Calu3 (cell line): ENCODE measurements at regions not wholly inside any gene's neighbourhood (a gene's known extent, or its start where the extent isn't known, plus 50 kb on each side); places are given as distances from the start of the nearest gene placed in this dataset.

Experiments
- BruUV-seq: library from RNA; stranded (reverse); fragments of 400-500 nt; replicated peaks from 2 replicates; lab custom pipeline; 2021; lab: Mats Ljungman, UMichigan
- CTCF ChIA-PET: fragments of 300-600 bp; sonication (Branson Sonifier 250); formaldehyde crosslinking; loops from one replicate; lab custom pipeline; 2022; ENCODE audit warnings: antibody characterized with exemption; lab: Charles Lee
- DNase-seq: peaks from one replicate; pipeline ENCODE4 v3.0.0; 2022
- H3K27ac Mint-ChIP-seq: one replicate; pipeline ENCODE4 v1.8.0; 2022; ENCODE audit warnings: mixed read lengths; ENCODE audit not compliant: unreplicated experiment
- H3K27me3 Mint-ChIP-seq: one replicate; pipeline ENCODE4 v1.8.0; 2022; ENCODE audit warnings: mixed read lengths; ENCODE audit not compliant: unreplicated experiment
- H3K36me3 Mint-ChIP-seq: one replicate; pipeline ENCODE4 v1.8.0; 2022; ENCODE audit warnings: mild to moderate bottlenecking, moderate library complexity, mixed read lengths; ENCODE audit not compliant: insufficient read depth, unreplicated experiment
- H3K4me1 Mint-ChIP-seq: one replicate; pipeline ENCODE4 v1.8.0; 2022; ENCODE audit warnings: mild to moderate bottlenecking, low read depth, mixed read lengths; ENCODE audit not compliant: unreplicated experiment
- H3K4me3 Mint-ChIP-seq: one replicate; pipeline ENCODE4 v1.8.0; 2022; ENCODE audit warnings: mild to moderate bottlenecking, low read depth, moderate library complexity, mixed read lengths; ENCODE audit not compliant: unreplicated experiment
- H3K9me3 Mint-ChIP-seq: one replicate; pipeline ENCODE4 v1.8.0; 2022; ENCODE audit warnings: low read depth, mixed read lengths; ENCODE audit not compliant: unreplicated experiment
- CTCF ChIP-seq: fragments of 200-600 bp; IDR thresholded peaks from one replicate; pipeline ENCODE4 v1.8.0; 2022; ENCODE audit warnings: antibody characterized with exemption; ENCODE audit not compliant: unreplicated experiment
- intact Hi-C: fragments of 100-400 bp; cut with micrococcal nuclease; formaldehyde crosslinking; loops from one replicate; pipeline ENCODE4 v1.10.0; 2022; ENCODE audit not compliant: unreplicated experiment

- intact Hi-C loops: loop anchor here (5.0 kb wide), 1 partner anchor 37 kb away; no protein-coding TSS in a partner anchor
- no TSS peak for BruUV-seq
These were observed 110.1 kb downstream of the SMIM20 start for GRCh38 chr4:26024079-26024478.

GRCh38 chr4:26028133-26028792 is 114.2 kb downstream of the SMIM20 start:
- H3K4me3 Mint-ChIP-seq: peak overlapping the region; percentile 65
- no TSS peak for BruUV-seq
- no peak for DNase-seq
- CTCF ChIA-PET: no interaction called here
- H3K4me1 Mint-ChIP-seq: peaks cover under 1% of the 10 kb centered on the region
- H3K27me3 Mint-ChIP-seq: peaks cover 19% of the 10 kb centered on the region
- H3K9me3 Mint-ChIP-seq: no peaks in the 10 kb centered on the region
- TF ChIP-seq CTCF: no peak
- no peak overlapping the region for H3K27ac Mint-ChIP-seq
- H3K36me3 Mint-ChIP-seq: no peaks in the 10 kb centered on the region
- intact Hi-C loops: loop anchor here (1.0 to 2.0 kb wide), 2 partner anchors 297 to 382 kb away; no protein-coding TSS in a partner anchor

More at GRCh38 chr4:26024079-26024478, 110.1 kb downstream of the SMIM20 start:
- DNase-seq: no peak
- H3K27me3 Mint-ChIP-seq: no peaks in the 10 kb centered on the region
- H3K9me3 Mint-ChIP-seq: no peaks in the 10 kb centered on the region
- H3K4me3 Mint-ChIP-seq: no peak overlapping the region
- no peak for TF ChIP-seq CTCF
- H3K36me3 Mint-ChIP-seq: no peaks in the 10 kb centered on the region
- no peak overlapping the region for H3K27ac Mint-ChIP-seq
- CTCF ChIA-PET: no interaction called here
- peaks cover 33% of the 10 kb centered on the region for H3K4me1 Mint-ChIP-seq

- BruUV-seq: no TSS peak
- intact Hi-C loops: loop anchor here (1.0 to 2.0 kb wide), 2 partner anchors 296 to 381 kb away; no protein-coding TSS in a partner anchor
- peaks cover 26% of the 10 kb centered on the region for H3K27me3 Mint-ChIP-seq
These were observed 115.0 kb downstream of the SMIM20 start for GRCh38 chr4:26028793-26029567.

More at GRCh38 chr4:26028793-26029567, 115.0 kb downstream of the SMIM20 start:
- CTCF ChIA-PET: interaction anchor here (0.7 to 1.2 kb wide), 4 partner anchors 133 to 530 kb away, joined by 3 to 4 read pairs (median 3); no protein-coding TSS in a partner anchor
- H3K27ac Mint-ChIP-seq: no peak overlapping the region
- TF ChIP-seq CTCF: peak; percentile 56
- no peaks in the 10 kb centered on the region for H3K4me1 Mint-ChIP-seq
- DNase-seq: peak; percentile 78
- H3K36me3 Mint-ChIP-seq: no peaks in the 10 kb centered on the region
- H3K9me3 Mint-ChIP-seq: no peaks in the 10 kb centered on the region
- peak overlapping the region; percentile 65 for H3K4me3 Mint-ChIP-seq
